Hematopoietic multipotent progenitor cell (in vitro differentiated cells): ENCODE measurements at regions not wholly inside any gene's neighbourhood (a gene's known extent, or its start where the extent isn't known, plus 50 kb on each side); places are given as distances from the start of the nearest gene placed in this dataset.

Source experiments
- DNase-seq, 3 donors: peaks; one replicate each; pipeline ENCODE4 v3.0.0-alpha.2; 2011 to 2015; ENCODE audit warnings: low read depth in 2 of 3, low spot score in 2 of 3

DNA sequence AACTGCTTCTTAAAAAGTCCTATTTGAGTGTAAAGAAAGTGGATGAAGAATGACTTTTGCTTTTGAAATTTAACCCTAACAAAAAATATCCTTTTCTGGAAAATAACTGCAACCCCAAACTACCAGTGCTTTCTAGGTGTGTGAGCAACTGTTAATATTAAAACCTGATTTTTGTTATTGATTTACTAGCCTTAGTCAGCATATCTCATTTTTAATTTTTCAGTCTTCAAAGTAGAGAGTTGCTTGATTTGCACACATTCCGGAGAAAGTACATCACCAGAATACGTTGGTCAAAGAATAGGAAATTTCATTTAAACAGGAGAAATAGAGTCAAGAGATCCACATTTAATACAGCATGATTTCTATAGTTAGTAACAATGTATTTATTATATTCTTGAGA is 141.8 kb upstream of the ADAMTS5 start:
- DNase-seq, result no peak

DNA sequence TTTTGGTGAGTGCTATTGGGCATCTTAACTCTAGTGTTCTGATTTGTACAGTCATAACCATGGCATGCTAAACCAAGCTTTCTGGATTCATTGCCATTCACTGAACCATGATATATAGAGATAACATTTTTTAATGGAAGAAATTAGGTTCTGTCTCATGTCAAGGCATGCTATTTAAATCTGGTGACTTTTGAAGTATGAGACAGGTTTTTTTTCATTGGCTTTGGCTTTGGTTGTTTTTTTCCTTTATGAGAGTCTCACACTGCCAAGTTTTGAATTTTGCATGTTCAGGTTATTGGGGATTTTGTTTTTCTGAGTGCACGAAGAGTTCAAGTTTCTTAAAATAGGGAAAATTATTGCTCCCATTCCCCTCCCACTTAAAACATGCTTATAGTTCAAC is 141.3 kb upstream of the ADAMTS5 start:
- no peak for DNase-seq

DNA sequence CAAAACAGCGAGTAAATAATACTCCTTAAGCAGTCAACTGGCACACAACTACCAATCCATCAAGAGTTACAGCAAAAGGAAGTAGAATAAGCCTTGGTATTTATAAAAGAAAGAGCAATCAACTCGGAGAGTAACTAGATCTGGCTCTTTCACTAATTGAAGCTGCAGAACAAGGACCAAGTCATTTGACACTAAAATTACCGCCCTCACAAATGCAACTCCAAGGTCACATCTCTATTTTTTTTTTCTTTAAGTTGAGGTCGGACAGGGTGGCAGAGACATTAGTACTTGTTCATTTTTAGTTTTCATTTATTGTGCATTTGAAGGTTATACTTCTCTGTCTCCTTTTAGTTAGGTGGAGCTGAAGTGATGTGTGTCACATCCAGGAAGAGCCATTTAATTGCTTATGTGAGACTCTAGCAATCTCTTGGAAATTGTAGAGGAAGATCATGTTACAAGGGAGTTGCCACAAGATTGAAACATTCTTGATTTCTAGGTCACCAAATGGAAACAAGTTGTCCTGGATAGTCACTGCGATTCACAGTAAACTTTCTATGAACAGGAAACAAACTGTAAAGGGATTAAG is 138.1 kb upstream of the ADAMTS5 start:
- no peak for DNase-seq

DNA sequence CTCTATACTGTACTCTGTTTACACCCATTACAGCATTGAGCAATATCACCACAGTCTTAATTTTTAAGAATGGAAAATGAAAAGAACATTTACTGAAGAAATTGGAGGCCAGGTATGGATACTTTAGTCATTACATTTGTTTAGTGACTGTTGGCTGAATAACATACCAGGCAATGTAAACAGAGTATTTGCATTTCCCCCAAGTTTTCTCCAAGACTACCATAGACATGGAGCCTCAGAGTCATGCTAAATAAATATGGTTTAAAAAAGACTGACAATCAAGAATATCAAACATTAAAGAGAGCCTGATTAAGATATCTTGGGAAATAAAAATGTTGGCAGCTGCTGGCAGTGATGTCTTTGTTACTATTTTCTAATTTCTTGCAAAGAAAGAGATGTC is 136.9 kb upstream of the ADAMTS5 start:
- no peak for DNase-seq

DNA sequence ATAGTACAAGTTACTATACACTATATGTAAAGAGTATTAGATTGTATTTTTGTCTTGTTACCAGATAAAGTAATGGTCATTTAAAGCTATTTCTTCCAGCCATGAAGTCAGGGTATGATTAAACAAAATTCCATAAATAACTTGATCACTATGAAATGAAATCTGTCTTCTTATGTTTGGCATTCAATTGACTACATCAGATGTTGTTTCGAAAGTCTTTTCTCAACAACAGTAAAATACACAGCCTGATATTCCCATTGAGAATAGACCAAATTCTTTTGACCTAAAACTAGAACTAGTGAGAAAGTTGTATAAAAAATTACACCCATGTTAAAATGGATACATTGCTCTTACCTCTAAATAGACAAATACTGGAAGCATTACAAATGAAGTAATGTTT is 134.6 kb upstream of the ADAMTS5 start:
- DNase-seq, result no peak

DNA sequence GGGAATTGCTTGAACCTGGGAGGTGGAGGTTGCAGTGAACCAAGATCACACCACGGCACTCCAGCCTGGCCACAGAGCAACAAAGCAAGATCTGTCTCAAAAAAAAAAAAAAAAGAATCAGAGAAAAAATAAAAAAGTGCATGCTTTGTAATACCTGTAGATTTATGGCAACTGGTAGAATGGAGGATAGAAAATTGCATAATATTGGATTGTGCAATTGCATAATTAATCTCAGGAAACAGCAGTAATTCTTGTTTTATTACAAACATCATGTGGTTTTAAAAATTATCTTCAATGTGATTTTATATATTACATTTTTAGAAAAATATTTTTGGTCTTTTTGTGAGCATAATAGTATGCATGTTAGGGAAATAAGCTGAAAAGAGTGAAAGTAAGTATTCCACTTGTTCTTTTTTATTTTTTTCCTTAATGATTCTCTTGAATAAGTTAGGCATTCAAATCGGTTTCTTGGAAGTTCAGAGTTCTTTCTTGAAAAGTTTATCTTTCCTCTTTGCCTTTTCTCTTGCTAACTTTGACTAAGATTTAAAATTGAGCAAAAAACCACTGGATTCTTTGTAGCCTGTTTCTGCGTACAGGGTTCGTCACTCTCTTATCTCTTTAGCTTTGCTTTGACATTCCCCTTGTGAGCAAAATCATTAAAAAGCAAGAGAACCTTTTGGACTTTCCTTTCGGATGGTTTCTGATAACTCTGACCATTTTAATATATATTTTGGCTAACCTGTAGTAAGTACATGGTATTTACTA is 127.5 kb upstream of the ADAMTS5 start:
- DNase-seq, result no peak

DNA sequence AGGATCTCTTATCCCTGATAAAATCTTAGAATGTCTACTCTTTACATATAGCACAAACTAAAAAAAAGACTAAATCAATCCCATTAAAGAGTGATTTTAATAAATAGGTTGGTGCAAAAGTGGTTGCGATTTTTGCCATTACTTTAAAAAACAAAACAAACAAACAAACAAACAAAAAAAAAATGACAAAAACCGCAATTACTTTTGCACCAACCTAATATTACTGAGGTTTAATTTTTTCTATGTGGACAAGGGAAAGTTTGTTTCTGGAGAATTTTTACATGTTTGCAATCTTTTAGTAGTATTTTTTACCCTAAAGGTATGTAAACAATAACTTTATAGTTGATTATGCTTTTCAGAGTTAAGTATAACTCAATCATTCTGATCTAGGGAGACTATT is 119.7 kb upstream of the ADAMTS5 start:
- DNase-seq, result no peak

DNA sequence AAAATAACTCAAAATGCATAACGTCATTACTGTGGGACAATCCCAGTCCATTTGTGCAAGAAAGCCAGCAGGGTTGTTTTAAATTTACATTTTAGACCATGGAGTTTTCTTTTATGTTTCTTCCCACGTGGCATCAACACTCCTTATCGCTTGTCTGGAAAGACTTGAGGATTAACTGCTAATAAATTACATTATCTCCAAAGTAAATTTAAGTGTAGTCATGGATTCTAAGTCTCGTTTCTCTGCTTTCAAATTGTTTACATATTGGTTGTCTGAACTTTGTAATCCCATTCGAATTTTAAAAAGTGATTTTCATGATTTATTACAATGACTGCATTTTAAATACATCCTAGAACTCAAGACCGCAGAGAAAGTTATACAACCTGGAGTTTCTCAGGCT is 119.3 kb upstream of the ADAMTS5 start:
- DNase-seq, result no peak

DNA sequence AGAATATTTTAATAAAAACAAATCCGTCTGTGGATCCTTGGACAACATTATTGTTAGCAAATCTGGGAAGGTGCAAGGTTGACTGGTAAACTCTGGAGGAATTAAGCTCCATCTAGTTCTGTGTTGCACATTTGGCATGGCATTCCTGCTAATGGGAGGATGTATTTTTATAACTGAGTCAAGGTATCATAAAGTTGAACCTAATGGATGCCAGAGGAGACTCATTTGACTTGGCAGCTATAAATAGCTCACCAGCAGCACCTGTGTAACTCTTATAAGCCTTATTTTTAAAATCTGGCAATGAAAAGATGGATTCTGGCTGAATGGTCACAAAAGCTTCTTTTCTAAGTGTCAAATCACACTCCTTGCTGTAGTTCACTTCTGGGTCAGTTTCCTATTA is 118.5 kb upstream of the ADAMTS5 start:
- no peak for DNase-seq

DNA sequence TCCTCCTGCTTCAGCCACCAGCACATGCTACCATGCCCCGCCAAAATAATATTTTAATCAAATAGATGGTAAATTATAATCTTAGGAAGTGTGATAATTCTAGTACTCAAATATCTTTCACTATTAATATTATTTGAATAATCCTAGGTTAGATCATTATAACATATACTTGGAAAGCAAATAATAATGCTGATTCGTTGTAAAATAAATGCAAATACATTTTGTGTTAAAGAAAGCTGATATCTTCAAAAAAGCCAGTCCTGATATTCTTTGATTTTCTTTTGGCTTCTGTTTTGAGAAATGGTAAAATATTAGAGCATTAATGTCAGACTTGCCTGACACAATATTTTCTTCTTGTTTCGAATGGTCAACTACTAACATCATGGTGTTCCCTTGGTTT is 116.3 kb upstream of the ADAMTS5 start:
- no peak for DNase-seq

DNA sequence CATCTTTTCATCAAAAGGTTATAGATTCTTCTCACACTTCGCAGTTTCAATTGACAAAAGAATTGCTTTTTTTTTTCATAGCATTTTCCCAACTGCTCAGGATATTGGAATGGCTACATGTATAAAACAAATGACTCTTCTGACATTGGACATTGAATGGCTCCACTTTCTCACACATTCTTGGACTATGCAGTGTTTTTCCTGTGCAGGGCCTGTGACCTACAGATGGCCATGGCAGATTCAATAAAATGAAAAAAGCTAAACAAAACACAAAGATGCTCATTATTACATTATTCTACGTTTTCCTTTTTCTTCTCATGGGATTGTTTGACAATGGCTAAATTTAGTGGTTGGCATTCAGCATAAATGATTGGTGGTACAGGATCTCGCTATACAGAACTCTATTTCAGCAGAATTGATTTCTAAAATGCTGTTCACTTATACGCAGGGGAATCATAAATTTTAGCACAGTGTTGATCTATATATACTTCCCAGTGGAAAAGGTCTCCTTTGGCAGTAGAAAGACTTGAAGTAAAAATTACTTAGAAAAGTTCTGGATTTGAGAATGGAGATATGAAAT is 115.6 kb upstream of the ADAMTS5 start:
- no peak for DNase-seq

DNA sequence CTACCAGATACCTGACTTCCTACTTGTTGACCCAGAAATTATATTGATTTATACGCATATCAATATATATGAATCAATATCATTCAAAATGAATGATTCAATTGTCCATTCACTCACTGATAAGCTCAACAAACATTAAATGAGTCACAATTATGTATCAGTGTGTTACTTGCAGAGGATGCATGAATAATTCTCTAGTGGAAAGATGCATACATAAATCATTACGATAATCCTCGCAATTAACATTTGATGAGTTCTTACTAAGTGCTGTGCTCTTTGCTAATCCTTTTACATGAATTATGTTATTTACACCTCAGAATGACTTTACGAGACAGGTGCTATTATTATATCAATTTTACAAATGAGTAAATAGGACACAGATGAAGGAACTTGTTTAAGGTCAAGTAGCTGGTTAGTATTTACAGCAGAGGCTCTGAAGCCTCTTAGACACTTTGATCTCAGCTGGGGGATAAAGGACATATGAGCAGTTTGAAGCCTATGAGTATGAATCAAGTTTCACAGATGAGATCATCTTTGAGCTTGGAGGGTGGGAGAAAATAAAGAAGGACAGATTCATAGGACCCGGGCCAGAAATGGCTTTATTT is 112.8 kb upstream of the ADAMTS5 start:
- no peak for DNase-seq

DNA sequence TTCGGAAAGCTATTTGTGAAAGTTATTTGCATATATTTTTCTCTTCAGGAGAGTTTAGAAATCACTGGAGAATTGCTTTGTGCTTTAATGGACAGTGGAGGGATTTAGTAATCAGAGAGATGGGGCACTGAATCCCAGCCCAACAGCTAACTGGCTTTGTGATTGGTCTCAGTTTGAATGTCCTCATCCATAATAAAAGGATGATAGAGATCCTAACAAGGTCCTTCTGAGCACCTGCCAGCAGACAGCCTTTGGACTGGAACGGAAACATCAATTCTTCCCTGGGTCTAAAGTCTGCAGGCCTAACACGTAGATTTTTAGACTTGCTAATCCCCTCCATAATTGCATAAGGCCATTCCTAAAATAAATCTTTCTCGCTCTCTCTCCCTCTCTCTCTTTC is 112.0 kb upstream of the ADAMTS5 start:
- no peak for DNase-seq

DNA sequence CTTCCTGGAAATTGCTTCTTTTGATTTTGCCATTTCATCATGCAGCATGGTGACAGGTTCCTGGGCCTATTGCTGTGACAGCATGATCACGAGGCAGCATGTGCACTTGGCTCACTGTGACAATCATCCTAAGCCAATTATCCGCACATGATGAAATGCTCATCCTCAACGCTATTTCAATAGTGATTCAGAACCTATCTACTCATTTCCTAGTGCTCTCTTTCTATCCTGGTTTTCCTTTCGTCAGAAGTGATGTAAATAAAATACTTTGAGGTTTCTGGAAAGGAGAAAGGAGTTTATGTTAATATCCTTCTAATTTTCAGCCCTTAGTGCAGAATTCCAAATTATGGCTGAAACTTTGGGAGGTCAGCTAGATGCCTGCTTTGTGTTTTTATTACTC is 110.6 kb upstream of the ADAMTS5 start:
- no peak for DNase-seq

DNA sequence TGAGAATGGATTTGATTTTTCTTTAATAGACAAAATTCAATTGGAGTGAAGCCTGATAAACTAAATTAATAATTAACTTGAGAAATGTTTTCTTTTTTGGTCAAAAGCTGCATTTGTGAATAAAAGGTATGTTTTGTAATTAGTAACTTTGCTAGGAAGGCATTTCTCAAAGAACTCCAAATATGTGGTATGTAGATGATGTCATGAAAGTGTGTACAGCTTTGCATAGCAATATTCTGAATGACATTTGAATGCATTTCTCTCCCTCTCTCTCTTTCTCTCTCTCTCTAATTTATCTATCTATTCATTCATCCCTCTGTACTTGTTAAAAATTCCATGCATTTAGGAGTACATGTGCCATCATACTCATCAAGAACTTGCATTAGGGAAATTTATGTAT is 109.1 kb upstream of the ADAMTS5 start:
- no peak for DNase-seq

DNA sequence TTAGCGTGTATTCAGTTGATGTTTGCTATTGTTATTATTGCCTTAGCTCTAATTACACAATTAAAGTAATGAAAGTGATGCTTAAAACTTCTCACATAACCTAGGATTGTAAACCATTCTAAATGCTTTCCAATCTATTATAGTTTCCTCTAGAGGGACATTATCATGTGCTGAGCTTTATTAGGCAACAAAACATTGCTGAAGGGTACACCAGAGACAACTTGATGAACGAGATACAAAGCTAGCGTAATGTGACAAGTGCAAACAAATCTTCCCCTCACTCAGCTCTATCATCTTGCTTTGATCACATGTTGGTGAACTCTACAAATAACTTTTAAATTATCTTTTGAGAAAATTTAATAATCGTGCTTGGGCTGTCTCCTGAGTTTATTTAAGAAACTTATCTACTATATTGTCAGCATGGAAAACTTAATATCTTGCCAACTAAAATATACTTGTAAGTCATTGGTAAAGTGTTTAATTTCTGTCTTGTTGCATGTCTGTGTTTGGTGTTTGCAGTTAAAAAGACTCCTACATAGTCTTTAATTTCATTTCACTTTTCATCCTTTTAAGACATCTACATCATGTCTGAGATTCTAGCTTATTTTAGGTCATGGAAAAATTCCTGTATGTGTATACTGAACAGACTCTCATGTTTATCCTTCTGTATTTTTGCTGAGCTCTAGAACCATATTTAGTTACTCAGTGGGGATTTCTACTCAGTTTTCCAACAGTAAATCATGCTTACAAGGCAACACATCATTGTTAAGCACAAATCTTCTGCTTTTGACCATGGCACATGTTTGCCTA is 104.2 kb upstream of the ADAMTS5 start:
- no peak for DNase-seq

DNA sequence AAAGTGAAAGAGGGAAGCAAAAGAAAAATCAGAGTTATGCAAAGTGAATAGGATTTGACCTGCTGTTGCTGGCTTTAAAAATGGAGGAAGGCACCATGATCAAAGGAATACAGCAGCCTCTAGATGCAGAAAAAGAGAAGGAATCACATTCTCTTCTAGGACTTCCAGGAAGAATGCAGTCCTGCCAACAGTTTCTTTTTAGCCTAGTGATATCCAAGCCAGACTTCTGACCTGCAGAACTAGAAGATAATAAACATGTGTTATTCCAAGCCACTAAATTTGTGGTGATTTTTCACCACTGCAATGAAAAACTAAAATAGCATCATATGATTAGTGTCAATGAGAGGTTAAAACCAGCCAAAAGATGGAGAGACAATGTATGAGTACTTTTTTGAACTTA is 101.9 kb upstream of the ADAMTS5 start:
- no peak for DNase-seq

DNA sequence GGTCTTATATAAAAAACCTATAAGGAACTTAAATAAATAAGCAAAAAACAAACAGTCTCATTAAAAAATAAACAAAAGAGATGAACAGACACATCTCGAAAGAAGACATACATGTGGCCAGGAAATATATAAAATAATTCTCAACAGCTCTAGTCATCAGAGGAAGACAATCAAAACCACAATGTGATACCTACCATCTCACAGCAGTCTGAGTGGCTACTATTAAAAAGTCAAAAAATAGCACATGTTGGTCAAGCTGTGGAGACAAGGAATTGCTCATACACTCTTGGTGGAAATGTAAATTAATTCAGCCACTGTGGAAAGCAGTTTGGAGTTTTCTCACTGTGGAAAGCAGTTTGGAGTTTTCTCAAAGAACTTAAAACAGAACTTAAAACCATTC is 100.3 kb upstream of the ADAMTS5 start:
- DNase-seq, result no peak

DNA sequence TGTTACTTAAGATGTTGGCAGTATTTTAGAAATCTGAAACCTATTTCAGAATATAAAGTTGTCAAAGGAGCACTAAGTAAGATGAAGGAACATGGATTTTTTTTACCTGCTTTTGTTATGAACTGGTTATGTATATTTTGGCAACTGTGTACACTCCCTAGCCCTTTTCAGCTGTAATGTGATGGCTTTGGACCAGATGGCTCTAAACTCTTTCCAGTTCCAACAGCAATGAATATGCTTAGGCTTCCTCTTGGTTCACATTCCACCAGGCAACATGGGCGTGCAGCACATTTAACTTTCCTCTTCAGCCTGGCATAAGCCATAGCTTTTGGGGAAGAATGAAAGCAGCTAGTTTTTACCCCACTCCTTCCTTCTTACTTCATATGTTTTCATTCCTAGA is 95.6 kb upstream of the ADAMTS5 start:
- no peak for DNase-seq

DNA sequence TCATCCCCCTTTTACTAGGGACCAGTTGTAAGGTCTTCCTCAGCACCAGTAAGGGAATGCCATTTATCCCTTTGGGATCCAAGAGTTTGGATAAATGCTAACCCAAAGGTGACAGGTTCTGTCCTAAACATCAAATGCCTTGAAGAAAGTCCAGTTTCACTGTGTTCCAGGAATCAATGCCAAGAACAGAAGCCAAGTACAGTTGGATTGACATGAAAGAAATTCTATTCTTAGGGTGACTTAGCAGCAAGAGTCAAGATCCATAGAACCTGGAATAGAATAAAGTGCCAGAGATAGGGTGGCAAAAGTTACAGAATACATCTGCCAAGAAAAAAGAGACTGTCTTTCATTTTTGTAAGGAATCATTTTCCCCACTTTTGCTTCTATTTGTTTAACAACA is 94.9 kb upstream of the ADAMTS5 start:
- no peak for DNase-seq

DNA sequence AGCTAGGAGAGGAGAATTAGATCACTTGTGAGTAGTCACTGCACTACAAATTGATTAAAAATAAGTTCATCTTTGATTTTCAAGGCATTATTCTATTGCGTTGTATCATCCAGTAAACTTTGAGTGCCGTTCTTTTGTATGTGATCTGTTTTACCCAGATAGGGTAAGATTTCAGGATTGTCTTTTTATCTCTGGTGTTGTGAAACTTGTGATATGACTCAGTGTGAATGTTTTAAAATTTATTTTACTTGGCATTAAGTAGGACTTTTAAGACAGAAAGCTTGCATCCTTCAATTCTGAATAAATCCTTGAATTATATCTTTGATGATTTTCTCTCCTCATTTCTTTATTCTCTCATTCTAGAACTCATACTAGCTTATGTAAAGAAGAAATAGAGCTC is 93.3 kb upstream of the ADAMTS5 start:
- DNase-seq, result no peak
